ENCODE measurements at regions not wholly inside any gene's neighbourhood (a gene's known extent, or its start where the extent isn't known, plus 50 kb on each side); places are given as distances from the start of the nearest gene placed in this dataset.

- TF ChIP-seq POLR2A (IDR thresholded peaks at IDR 0.05): no peak
- TF ChIP-seq CTCF (IDR thresholded peaks at IDR 0.05): no peak
These were observed 319.6 kb upstream of the TBC1D5 start for GRCh38 chr3:18061737-18062656.
